H9 (cell line): ENCODE measurements at regions not wholly inside any gene's neighbourhood (a gene's known extent, or its start where the extent isn't known, plus 50 kb on each side); places are given as distances from the start of the nearest gene placed in this dataset.

Experiments used
- DNase-seq: peaks from one replicate; pipeline ENCODE4 v3.0.0-alpha.2; 2017
- H2AFZ ChIP-seq: one replicate; pipeline ENCODE4 v1.6.1; 2013; ENCODE audit warnings: mild to moderate bottlenecking, low read length, control low read depth, moderate library complexity
- H2AK5ac ChIP-seq: 2 replicates; pipeline ENCODE4 v1.6.1; 2013; ENCODE audit warnings: low read length, control low read depth, mixed read lengths; ENCODE audit not compliant: insufficient read length
- H2BK120ac ChIP-seq: one replicate; pipeline ENCODE4 v1.6.1; 2013; ENCODE audit warnings: low read depth, mild to moderate bottlenecking, low read length, control low read depth, inconsistent platforms; ENCODE audit not compliant: poor library complexity, severe bottlenecking
- H2BK12ac ChIP-seq: 2 replicates; pipeline ENCODE4 v1.6.1; 2013; ENCODE audit warnings: low read length, control low read depth, mixed read lengths, low read depth; ENCODE audit not compliant: insufficient read length
- H2BK15ac ChIP-seq: 2 replicates; pipeline ENCODE4 v1.6.1; 2013; ENCODE audit warnings: low read depth, low read length, control low read depth
- H2BK20ac ChIP-seq: one replicate; pipeline ENCODE4 v1.6.1; 2013; ENCODE audit warnings: low read depth, mild to moderate bottlenecking, low read length, control low read depth, inconsistent platforms; ENCODE audit not compliant: poor library complexity, severe bottlenecking
- H2BK5ac ChIP-seq: 2 replicates; pipeline ENCODE4 v1.6.1; 2013; ENCODE audit warnings: low read length, control low read depth, mixed read lengths; ENCODE audit not compliant: insufficient read length
- H3K14ac ChIP-seq: 2 replicates; pipeline ENCODE4 v1.6.1; 2013; ENCODE audit warnings: low read length, control low read depth; ENCODE audit not compliant: insufficient read depth
- H3K18ac ChIP-seq: 2 replicates; pipeline ENCODE4 v1.6.1; 2013; ENCODE audit warnings: low read depth, mild to moderate bottlenecking, mixed read lengths, low read length, control low read depth; ENCODE audit not compliant: insufficient read length
- H3K23ac ChIP-seq: 2 replicates; pipeline ENCODE4 v1.6.1; 2013; ENCODE audit warnings: low read length, control low read depth, mixed read lengths, low read depth; ENCODE audit not compliant: insufficient read length
- H3K23me2 ChIP-seq: 2 replicates; pipeline ENCODE4 v1.6.1; 2013; ENCODE audit warnings: low read depth, mild to moderate bottlenecking, mixed read lengths, low read length, control low read depth; ENCODE audit not compliant: insufficient read length, poor library complexity, severe bottlenecking
- H3K27ac ChIP-seq: 2 replicates; pipeline ENCODE4 v1.5.1; 2013; ENCODE audit warnings: low read length, control low read depth, mixed read lengths, low read depth; ENCODE audit not compliant: insufficient read length
- H3K27me3 ChIP-seq: 2 replicates; pipeline ENCODE4 v1.6.1; 2013; ENCODE audit warnings: low read length, control low read depth, inconsistent platforms; ENCODE audit not compliant: insufficient read depth
- H3K4ac ChIP-seq: 2 replicates; pipeline ENCODE4 v1.6.1; 2013; ENCODE audit warnings: low read depth, mild to moderate bottlenecking, control low read depth, inconsistent platforms, low read length, moderate library complexity
- H3K4me1 ChIP-seq: 2 replicates; pipeline ENCODE4 v1.6.1; 2013; ENCODE audit warnings: low read length, control low read depth, inconsistent platforms; ENCODE audit not compliant: insufficient read depth
- H3K4me2 ChIP-seq: 2 replicates; pipeline ENCODE4 v1.6.1; 2013; ENCODE audit warnings: low read length, control low read depth, mixed read lengths; ENCODE audit not compliant: insufficient read length, insufficient read depth
- H3K56ac ChIP-seq: 2 replicates; pipeline ENCODE4 v1.6.1; 2013; ENCODE audit warnings: low read depth, mild to moderate bottlenecking, mixed read lengths, low read length, control low read depth; ENCODE audit not compliant: insufficient read length
- H3K79me1 ChIP-seq: 2 replicates; pipeline ENCODE4 v1.6.1; 2013; ENCODE audit warnings: low read depth, mild to moderate bottlenecking, moderate library complexity, low read length, control low read depth, inconsistent platforms; ENCODE audit not compliant: insufficient read depth, poor library complexity, severe bottlenecking
- H3K79me2 ChIP-seq: 2 replicates; pipeline ENCODE4 v1.6.1; 2013; ENCODE audit warnings: low read length, control low read depth, inconsistent platforms; ENCODE audit not compliant: insufficient read depth
- H3K9ac ChIP-seq: 2 replicates; pipeline ENCODE4 v1.6.1; 2013; ENCODE audit warnings: low read length, control low read depth, mixed read lengths; ENCODE audit not compliant: insufficient read length; ENCODE audit errors: extremely low read depth
- H3K9me3 ChIP-seq: one replicate; pipeline ENCODE4 v1.6.1; 2013; ENCODE audit warnings: low read depth, low read length, inconsistent platforms; ENCODE audit not compliant: control insufficient read depth
- H3T11ph ChIP-seq: one replicate; pipeline ENCODE4 v1.6.1; 2013; ENCODE audit warnings: mild to moderate bottlenecking, low read length, control low read depth, inconsistent platforms
- H4K20me1 ChIP-seq: one replicate; pipeline ENCODE4 v1.6.1; 2013; ENCODE audit not compliant: control insufficient read depth, insufficient read length, insufficient read depth
- H4K5ac ChIP-seq: 2 replicates; pipeline ENCODE4 v1.6.1; 2013; ENCODE audit warnings: low read depth, mild to moderate bottlenecking, mixed read lengths, low read length, control low read depth; ENCODE audit not compliant: insufficient read length
- H4K8ac ChIP-seq: replicated peaks from 2 replicates; pipeline ENCODE4 v1.6.1; 2013; ENCODE audit warnings: low read length, control low read depth, mixed read lengths, low read depth; ENCODE audit not compliant: insufficient read length
- H4K91ac ChIP-seq: 2 replicates; pipeline ENCODE4 v1.6.1; 2013; ENCODE audit warnings: low read depth, mild to moderate bottlenecking, moderate library complexity, mixed read lengths, low read length, control low read depth; ENCODE audit not compliant: insufficient read length
- H3K27ac Mint-ChIP-seq, 3 experiments: 2 replicates in 2 of 3; 3 replicates in 1 of 3; pipeline ENCODE4 v1.8.0; 2020 to 2021; ENCODE audit warnings: mixed read lengths in 3 of 3, mild to moderate bottlenecking in 1 of 3, moderate library complexity in 1 of 3
- H3K27me3 Mint-ChIP-seq: 2 replicates; pipeline ENCODE4 v1.8.0; 2021; ENCODE audit warnings: low read depth, mild to moderate bottlenecking, moderate library complexity, mixed read lengths
- H3K36me3 Mint-ChIP-seq, 3 experiments: 2 replicates in 2 of 3; 3 replicates in 1 of 3; pipeline ENCODE4 v1.8.0; 2020 to 2021; ENCODE audit warnings: low read depth in 3 of 3, mixed read lengths in 3 of 3; ENCODE audit not compliant: insufficient read depth in 1 of 3
- H3K4me1 Mint-ChIP-seq, 2 experiments: 2 replicates each; pipeline ENCODE4 v1.8.0; 2020; ENCODE audit warnings: mixed read lengths in 2 of 2
- H3K4me3 Mint-ChIP-seq, 2 experiments: 2 replicates in 1 of 2; 3 replicates in 1 of 2; pipeline ENCODE4 v1.8.0; 2020 to 2021; ENCODE audit warnings: mild to moderate bottlenecking in 2 of 2, mixed read lengths in 2 of 2, moderate library complexity in 1 of 2
- H3K9me3 Mint-ChIP-seq, 2 experiments: 2 replicates in 1 of 2; 3 replicates in 1 of 2; pipeline ENCODE4 v1.8.0; 2020; ENCODE audit warnings: mild to moderate bottlenecking in 2 of 2, mixed read lengths in 2 of 2, moderate library complexity in 1 of 2
- CTCF ChIP-seq: fragments of 200-600 bp; sonication (generic); conservative IDR thresholded peaks from 3 replicates; pipeline ENCODE4 v1.8.0; 2021; ENCODE audit warnings: antibody characterized with exemption, mild to moderate bottlenecking
- WGBS: extraction: QIAGEN DNeasy Blood & Tissue Kit; methylation state at CpG from one replicate; pipeline ENCODE4 v1.1.7; 2013; ENCODE audit warnings: missing lambda C conversion rate, low lambda C conversion rate, mixed read lengths; ENCODE audit not compliant: insufficient read length; ENCODE audit errors: extremely low coverage; 5-methylcytosine and 5-hydroxymethylcytosine counted together

- no peak overlapping the region for H3K14ac ChIP-seq
- no peak overlapping the region for H2AFZ ChIP-seq
- H4K20me1 ChIP-seq, result no peaks in the 10 kb centered on the region
- Mint-ChIP-seq H3K9me3 (no peaks in the 10 kb centered on the region), H3K27ac (no peak overlapping the region), H3K4me3 (no peak overlapping the region), H3K27me3 (no peaks in the 10 kb centered on the region), H3K4me1 (peaks cover 26 to 29% of the 10 kb centered on the region in 2 experiments), H3K36me3 (peaks cover 0 to 4% (median 0%) of the 10 kb centered on the region in 3 experiments; a peak in 1 of 7 replicates)
- no peak overlapping the region for H3K4me2 ChIP-seq
- no peak overlapping the region for H3K18ac ChIP-seq
- H3K56ac ChIP-seq, result no peak overlapping the region
- no peak overlapping the region for H4K8ac ChIP-seq
- no peaks in the 10 kb centered on the region; the same call in 1 of the 2 replicates for H3K4me1 ChIP-seq
- no peak overlapping the region for H2AK5ac ChIP-seq
- no peaks in the 10 kb centered on the region for H3K27me3 ChIP-seq
- no peak overlapping the region for H4K5ac ChIP-seq
- TF ChIP-seq CTCF, result no peak
- no peak overlapping the region for H3K9ac ChIP-seq
- H3K23ac ChIP-seq, result no peak overlapping the region
- H4K91ac ChIP-seq, result no peak overlapping the region
- H2BK12ac ChIP-seq, result no peak overlapping the region
- no peak overlapping the region for H3K4ac ChIP-seq
- H3T11ph ChIP-seq, result no peak overlapping the region
- H2BK120ac ChIP-seq, result no peak overlapping the region
- no peak overlapping the region for H3K27ac ChIP-seq
- no peak overlapping the region for H2BK20ac ChIP-seq
- no peak overlapping the region for H2BK15ac ChIP-seq
- H2BK5ac ChIP-seq, result no peak overlapping the region
- no CpG with 5 or more reads among the region's 1 CpG for WGBS
- DNase-seq, result no peak
- H3K9me3 ChIP-seq, result no peaks in the 10 kb centered on the region
- no peaks in the 10 kb centered on the region; the same call in 1 of the 2 replicates for H3K79me2 ChIP-seq
- no peaks in the 10 kb centered on the region for H3K23me2 ChIP-seq
- no peaks in the 10 kb centered on the region for H3K79me1 ChIP-seq
These were observed 249.3 kb upstream of the NEBL start for GRCh38 chr10:21146436-21146789.
